ENCODE measurements at regions not wholly inside any gene's neighbourhood (a gene's known extent, or its start where the extent isn't known, plus 50 kb on each side); places are given as distances from the start of the nearest gene placed in this dataset.

- no peaks in the 10 kb centered on the region for H3K36me3 ChIP-seq
- peak in 1 of 2 donors; percentile 40 for TF ChIP-seq EP300 (IDR thresholded peaks at IDR 0.05)
- TF ChIP-seq CTCF (IDR thresholded peaks at IDR 0.05) = no peak
- H3K9me3 ChIP-seq = no peaks in the 10 kb centered on the region
- no peaks in the 10 kb centered on the region for H3K4me1 ChIP-seq
- peak in 1 of 2 donors; percentile 32 for DNase-seq (ENCODE audit: low spot score in 2 of 2)
- H3K4me3 ChIP-seq = no peak overlapping the region
- WGBS, 2 donors = 35 to 37% methylated on average over 2 of the region's 2 CpGs
- no peak overlapping the region for H3K27ac ChIP-seq
- no peaks in the 10 kb centered on the region for H3K27me3 ChIP-seq
Observed at GRCh38 chr18:42614619-42615293, 500.7 kb downstream of the RIT2 start.

DNA sequence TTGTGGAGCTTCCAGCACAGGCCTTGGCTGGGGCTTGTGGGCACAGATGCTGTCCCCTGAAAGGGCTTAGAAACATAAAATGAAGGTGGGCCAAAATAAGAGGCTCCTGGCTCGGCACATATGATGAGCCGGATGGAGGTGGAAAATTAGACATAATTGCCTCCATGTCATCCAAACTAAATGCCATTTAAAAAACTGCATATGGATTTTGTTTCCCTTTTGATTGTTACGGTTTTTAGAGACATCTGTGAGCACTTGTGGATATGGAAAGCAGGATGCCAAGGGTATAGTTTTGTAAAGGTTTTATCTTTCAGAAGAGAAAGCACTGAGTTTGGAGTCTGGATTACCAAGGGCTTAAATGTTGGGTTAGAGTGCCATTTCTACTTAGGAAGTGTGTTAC is 498.3 kb downstream of the RIT2 start:
- no peak for TF ChIP-seq EP300 (IDR thresholded peaks at IDR 0.05)
- TF ChIP-seq CTCF (IDR thresholded peaks at IDR 0.05) = no peak
- TF ChIP-seq POLR2A (IDR thresholded peaks at IDR 0.05) = no peak
- no peak for DNase-seq (ENCODE audit: low spot score in 2 of 2)
- no peaks in the 10 kb centered on the region for H3K36me3 ChIP-seq
- H3K9me3 ChIP-seq = no peaks in the 10 kb centered on the region
- no peak overlapping the region for H3K4me3 ChIP-seq
- H3K4me1 ChIP-seq = no peaks in the 10 kb centered on the region
- no peaks in the 10 kb centered on the region for H3K27me3 ChIP-seq
- H3K27ac ChIP-seq = no peak overlapping the region
- WGBS, 2 donors = 77 to 91% methylated on average over 3 of the region's 3 CpGs

DNA sequence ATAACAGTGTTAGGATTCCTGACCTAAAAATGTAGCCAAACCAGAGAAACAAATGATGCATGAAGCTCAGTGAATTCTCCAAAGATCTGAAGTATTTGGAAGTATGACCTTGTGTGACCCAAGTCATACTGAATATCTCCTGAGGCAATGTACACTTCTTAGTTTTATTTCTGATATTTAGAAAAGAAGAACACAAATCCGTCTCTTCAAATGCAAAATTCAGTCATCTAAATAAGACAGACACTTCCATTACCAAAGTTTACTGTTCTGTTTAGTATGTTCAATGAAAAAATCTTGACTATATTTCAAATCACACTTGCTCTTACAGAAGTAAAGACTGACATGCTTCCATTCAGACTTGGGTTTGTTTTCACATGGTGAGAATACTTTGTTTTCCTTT is 495.7 kb downstream of the RIT2 start:
- no peaks in the 10 kb centered on the region for H3K9me3 ChIP-seq
- H3K4me3 ChIP-seq = no peak overlapping the region
- no peak for TF ChIP-seq EP300 (IDR thresholded peaks at IDR 0.05)
- H3K4me1 ChIP-seq = no peaks in the 10 kb centered on the region
- 79 to 89% methylated on average over 1 of the region's 1 CpG for WGBS, 2 donors
- H3K27ac ChIP-seq = no peak overlapping the region
- H3K36me3 ChIP-seq = no peaks in the 10 kb centered on the region
- H3K27me3 ChIP-seq = no peaks in the 10 kb centered on the region
- no peak for DNase-seq (ENCODE audit: low spot score in 2 of 2)

DNA sequence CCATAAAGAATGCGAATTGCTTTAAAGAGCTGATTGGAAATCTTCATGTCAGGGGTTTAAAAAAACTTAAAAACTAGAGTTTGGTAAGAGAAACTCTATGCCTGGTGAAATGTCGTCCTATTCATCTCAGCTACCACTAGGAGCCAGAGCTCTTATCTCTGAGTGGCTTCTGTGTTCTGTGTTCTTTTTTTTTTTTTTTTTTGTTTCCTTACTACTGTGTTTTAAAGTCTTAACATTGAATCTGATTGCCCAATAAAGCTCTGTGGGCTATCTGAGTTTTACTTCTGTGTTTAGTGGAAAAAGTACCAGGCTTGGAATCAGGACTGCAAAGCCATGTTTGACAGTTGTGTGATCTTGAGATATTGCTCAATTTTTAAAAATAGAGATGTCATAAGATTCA is 494.8 kb downstream of the RIT2 start:
- WGBS, 2 donors = 37 to 43% methylated on average over 2 of the region's 2 CpGs

DNA sequence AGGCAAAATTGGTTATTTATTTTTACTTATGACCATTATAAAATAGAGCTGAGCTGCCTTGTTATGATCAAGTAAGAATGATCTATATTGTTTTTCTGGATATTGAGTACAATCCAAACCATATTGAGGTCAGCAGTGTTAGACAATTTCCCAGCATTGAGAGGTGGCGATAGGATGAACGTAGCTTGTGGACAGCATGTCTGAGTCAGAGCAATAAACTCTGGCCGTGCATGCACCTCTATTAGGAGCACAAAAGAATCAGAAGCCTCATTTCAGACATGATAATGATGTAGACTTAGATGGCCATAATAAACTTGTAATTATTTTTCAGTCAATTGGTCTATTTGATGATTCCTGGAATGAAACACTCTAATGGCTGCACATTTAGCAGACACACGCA is 491.6 kb downstream of the RIT2 start:
- TF ChIP-seq EP300 (IDR thresholded peaks at IDR 0.05) (no peak), POLR2A (IDR thresholded peaks at IDR 0.05) (no peak), CTCF (IDR thresholded peaks at IDR 0.05) (no peak)
- H3K9me3 ChIP-seq = no peaks in the 10 kb centered on the region
- no peak overlapping the region for H3K4me3 ChIP-seq
- no peaks in the 10 kb centered on the region for H3K27me3 ChIP-seq
- no peaks in the 10 kb centered on the region for H3K4me1 ChIP-seq
- H3K27ac ChIP-seq = no peak overlapping the region
- H3K36me3 ChIP-seq = no peaks in the 10 kb centered on the region
- 71 to 80% methylated on average over 4 of the region's 4 CpGs for WGBS, 2 donors
- DNase-seq (ENCODE audit: low spot score in 2 of 2) = no peak

More for the DNA sequence above, 494.8 kb downstream of the RIT2 start:
- H3K36me3 ChIP-seq = no peaks in the 10 kb centered on the region
- H3K9me3 ChIP-seq = no peaks in the 10 kb centered on the region
- H3K27me3 ChIP-seq = no peaks in the 10 kb centered on the region
- DNase-seq (ENCODE audit: low spot score in 2 of 2) = no peak
- no peak overlapping the region for H3K27ac ChIP-seq
- TF ChIP-seq CTCF (IDR thresholded peaks at IDR 0.05) (no peak), EP300 (IDR thresholded peaks at IDR 0.05) (no peak), POLR2A (IDR thresholded peaks at IDR 0.05) (no peak)
- H3K4me3 ChIP-seq = no peak overlapping the region
- H3K4me1 ChIP-seq = no peaks in the 10 kb centered on the region

DNA sequence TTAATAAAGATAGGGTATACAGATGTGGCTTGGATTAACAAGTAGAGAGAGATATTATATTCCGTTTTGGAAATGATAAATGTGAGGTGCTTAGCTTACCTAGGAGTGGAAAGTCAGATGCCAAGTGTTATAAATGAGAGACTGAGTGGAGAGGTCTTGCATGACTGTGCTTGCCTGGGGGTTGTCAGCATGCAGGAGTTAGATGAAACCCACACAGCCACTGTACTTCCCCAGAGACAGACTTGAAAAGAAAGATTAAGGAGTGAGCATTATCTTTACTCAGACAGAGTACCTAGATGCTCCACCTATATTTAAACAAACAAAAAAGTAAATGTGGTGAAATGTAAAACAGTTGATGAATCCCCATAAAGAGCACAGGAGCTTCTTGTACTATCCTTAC is 482.7 kb downstream of the RIT2 start:
- Histone ChIP-seq H3K27me3 (no peaks in the 10 kb centered on the region), H3K9me3 (no peaks in the 10 kb centered on the region), H3K27ac (no peak overlapping the region), H3K4me1 (no peaks in the 10 kb centered on the region), H3K36me3 (no peaks in the 10 kb centered on the region), H3K4me3 (no peak overlapping the region)
- TF ChIP-seq CTCF (IDR thresholded peaks at IDR 0.05) (no peak), EP300 (IDR thresholded peaks at IDR 0.05) (no peak), POLR2A (IDR thresholded peaks at IDR 0.05) (no peak)
- WGBS, 2 donors = 86 to 88% methylated on average over 1 of the region's 1 CpG
- DNase-seq (ENCODE audit: low spot score in 2 of 2) = no peak

Measured in tibial nerve (tissue), 4 donors.